Activated T-cell treated with anti-CD3 and anti-CD28 coated beads for 4 hours (primary cell): ENCODE measurements at regions not wholly inside any gene's neighbourhood (a gene's known extent, or its start where the extent isn't known, plus 50 kb on each side); places are given as distances from the start of the nearest gene placed in this dataset.

Experiments used
- DNase-seq: peaks from one replicate; pipeline ENCODE4 v3.0.0-alpha.2; 2020

DNA sequence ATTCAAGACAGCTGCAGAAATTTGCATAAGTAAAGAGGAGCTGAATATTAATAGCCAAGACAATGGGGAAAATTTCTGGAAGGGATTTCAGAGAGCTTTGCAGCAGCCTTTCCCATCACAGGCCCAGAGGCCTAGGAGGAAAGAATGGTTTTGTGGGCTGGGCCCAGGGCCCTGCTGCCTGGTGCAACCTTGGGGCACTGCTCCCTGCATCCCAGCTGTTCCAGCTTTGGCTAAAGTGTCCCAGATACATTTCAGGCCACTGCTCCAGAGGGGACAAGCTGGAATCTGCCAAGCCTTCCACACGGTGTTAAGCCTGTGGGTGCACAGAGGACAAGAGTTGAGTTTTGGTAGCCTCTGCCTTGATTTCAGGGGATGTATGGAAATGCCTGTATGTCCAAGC lies 185.6 kb upstream of the SFRP2 start:
- DNase-seq = no peak

DNA sequence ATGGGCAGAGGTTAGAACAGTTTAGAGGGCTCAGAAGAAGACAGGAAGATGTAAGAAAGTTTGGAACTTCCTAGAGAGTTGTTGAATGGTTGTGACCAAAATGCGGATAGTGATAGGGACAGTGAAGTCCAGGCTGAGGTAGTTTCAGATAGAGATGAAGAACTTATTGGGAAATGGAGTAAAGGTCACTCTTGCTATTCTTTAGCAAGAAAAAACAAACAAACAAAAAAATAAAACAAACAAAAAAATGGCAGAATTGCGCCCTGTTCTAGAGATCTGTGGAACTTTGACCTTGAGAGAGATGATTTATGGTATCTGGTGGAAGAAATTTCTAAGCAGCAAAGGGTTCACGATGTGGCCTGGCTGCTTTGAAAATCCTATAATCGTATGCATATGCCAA lies 185.1 kb upstream of the SFRP2 start:
- no peak for DNase-seq

GRCh38 chr4:153971899-153972298 lies 183.0 kb upstream of the SFRP2 start:
- no peak for DNase-seq

GRCh38 chr4:153970169-153970568 lies 181.3 kb upstream of the SFRP2 start:
- DNase-seq = no peak

DNA sequence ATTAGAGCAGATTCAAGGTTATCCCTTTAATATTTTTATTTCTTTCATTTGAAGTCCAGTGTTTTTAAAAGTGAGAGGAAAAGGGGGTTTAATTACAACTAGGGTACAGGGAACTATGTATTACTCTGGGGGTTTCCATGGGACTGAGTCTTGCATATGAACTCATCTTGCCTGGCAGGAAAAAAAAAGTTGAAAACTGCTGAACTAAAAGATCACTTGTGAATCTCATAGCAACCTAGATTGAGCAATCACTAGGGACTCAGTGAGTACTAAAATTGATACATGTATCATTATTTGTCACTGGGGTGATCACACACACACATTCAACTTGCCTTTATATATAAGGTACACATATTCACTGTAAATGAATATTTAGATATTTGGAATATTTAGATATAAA lies 180.7 kb upstream of the SFRP2 start:
- no peak for DNase-seq

- no peak for DNase-seq
Measured at GRCh38 chr4:153966641-153967040, 177.8 kb upstream of the SFRP2 start.

GRCh38 chr4:153963216-153963615 lies 174.3 kb upstream of the SFRP2 start:
- DNase-seq = no peak

DNA sequence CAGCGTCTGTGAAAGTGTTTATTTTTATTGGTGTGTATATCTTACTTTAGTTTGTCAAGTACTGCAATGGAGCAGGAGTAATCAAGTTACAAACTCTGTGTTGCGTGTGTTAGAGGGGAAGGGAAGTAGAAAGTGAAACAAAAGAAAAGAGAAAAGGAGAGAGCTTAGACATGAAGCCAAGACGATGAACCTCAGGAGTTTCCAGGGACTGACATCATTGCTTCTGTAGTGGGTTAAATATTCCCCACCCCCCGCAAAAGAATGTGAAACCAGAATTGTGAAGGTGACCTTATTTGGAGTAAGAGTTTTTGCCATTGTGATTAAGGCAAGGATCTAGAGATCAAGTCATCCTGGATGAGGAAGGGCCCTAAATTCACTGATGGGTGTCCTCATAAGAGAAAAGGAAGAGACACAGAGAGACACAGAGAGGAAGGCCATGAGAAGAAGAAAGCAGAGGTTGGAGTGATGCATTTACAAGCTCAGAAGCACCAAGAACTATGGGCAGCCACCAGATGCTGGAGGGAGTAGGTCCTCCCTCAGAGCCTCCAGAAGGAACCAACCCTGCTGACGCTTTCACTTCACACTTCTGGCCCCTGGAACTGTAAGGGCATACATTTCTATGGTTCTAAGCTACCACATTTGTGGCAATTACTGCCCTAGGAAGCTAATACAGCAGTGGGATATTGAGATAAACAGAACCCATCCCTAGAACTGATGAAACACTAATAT lies 173.6 kb upstream of the SFRP2 start:
- DNase-seq = no peak

DNA sequence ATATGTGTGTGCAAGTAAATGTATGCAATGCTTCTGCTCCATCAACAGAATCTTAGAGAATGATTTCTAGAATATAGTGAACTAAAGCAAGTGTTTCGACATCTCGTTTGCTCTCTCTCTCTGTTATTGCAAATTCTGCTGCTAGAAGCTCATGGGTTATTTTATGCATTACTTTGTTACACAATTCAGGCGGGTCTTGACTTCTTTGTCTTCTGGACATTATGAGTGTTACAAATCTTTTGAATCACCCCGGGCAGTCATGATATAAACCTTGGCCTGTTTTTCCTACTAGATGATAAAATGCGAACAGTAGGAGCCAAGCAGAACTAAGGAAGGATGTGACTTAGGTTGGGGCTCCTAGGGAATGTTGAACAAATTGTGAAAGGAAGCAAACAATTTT lies 166.4 kb upstream of the SFRP2 start:
- no peak for DNase-seq

- DNase-seq = no peak
Measured at GRCh38 chr4:153954654-153955053, 165.8 kb upstream of the SFRP2 start.

DNA sequence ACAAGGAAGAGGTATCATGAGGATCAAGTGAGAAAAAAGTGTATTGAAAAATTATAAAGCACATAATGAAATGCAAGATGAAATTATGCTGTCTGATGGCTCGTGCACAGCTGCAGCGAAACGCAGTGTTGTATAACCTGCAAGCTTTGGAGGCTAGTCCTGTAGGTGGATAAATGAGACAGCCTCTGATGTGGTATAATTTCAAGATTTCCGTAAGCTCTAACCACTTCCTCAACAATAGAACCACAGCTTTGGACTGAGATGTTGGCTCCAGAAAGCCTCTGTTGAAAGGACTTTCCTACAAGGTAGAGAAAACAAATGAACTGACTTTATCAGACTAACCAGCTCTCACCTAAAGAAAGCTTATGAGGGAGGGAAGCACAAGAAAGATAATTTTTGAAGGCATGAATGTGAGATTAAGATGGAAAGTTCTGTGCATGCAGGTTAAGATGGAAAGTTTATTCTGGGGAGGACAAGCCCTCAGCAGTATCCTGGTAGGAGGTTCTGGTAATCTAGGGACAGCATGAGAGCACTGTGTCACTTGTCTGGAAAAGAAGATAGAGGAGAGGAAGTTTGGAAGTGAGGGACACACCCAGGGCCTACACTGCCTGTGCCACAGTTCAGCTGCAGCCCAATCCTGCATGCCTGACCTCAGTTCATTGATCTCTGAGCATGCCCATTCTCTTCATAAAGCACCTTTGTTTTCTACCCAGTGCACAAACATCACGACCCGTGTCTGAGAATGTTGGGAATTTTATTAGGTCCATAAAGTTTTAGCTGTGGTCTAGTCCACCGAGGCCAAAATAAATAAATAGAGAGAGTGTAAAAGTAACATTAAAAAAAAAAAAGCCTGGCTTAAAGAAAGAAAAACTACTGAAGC lies 161.5 kb upstream of the SFRP2 start:
- no peak for DNase-seq

GRCh38 chr4:153948041-153948440 lies 159.2 kb upstream of the SFRP2 start:
- DNase-seq = no peak

- DNase-seq = no peak
Measured at GRCh38 chr4:153947124-153947523, 158.2 kb upstream of the SFRP2 start.

DNA sequence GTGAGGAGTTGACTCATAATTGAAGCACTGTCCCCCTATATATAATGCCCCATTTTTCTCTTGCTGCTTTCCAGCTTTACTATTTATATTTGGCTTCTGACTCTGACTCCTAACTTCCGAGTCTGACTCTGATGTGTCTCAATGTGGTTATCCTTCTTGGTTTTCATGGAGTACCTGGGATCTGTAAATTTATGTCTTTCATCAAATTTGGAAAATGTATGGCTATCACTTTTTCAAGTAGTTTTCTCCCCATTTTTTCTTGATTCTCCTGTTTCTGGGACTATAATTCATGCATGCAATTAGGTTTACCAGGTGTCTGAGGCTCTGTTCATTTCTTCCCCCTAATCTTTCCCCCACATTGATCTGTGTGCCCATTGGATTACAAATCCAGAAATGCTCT lies 156.8 kb upstream of the SFRP2 start:
- no peak for DNase-seq

GRCh38 chr4:153943738-153944415 lies 155.0 kb upstream of the SFRP2 start:
- no peak for DNase-seq

DNA sequence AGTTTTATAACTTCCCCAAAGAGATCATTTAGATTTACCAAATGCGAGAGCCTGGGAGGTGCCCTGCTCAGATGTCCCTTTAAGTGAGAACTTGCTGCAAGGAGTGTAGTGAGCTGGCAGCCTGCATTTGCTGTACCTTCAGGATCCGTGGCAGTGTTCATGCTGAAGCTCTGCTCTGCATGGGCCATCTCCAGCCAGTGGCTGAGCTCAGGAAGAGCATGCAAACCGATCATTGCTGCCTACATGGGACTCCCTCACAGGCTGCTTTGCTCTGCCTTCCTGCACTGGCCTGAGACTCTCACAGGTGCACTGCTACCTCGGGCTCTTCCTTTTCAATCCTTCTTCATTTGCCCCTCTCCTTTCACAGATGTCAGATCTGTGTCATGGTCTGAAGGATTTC lies 152.0 kb upstream of the SFRP2 start:
- no peak for DNase-seq

DNA sequence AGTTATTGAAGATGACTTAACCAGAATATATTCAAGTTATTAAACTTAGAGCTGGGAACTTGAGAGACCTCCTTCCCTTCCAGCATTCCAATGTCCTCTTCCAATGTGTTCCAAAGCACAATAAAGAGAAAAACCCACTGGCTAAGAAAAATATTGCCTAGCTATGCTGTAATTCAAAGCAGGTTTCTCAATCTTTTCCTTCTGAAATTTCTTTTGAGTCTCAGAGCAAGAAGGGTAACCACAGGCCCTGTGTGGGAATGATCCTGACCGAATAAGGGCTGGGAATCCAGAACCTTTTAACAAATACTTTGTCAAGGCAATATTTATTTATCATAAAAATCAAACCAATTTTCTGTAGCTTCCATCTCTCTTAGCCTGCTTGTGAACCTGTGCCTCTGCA lies 150.7 kb upstream of the SFRP2 start:
- DNase-seq = no peak

GRCh38 chr4:153938994-153939393 lies 150.1 kb upstream of the SFRP2 start:
- no peak for DNase-seq

- no peak for DNase-seq
Measured at GRCh38 chr4:153937289-153937688, 148.4 kb upstream of the SFRP2 start.

GRCh38 chr4:153936121-153936520 lies 147.2 kb upstream of the SFRP2 start:
- no peak for DNase-seq

DNA sequence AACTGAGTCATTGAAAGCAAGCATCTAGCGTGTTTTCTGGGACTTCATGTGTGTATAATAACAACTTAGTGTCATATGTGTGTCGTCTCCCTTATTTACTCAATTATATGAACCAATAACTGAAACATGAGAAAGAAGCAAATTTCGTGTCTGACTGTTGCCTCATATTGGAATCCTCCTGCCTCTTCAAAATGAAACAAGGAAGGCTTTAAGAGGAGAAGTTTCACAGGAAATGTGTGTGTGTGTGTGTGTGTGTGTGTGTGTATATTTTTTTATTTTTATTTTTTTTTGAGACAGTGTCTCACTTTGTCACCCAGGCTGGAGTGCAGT lies 145.8 kb upstream of the SFRP2 start:
- no peak for DNase-seq

GRCh38 chr4:153933915-153934687 lies 145.2 kb upstream of the SFRP2 start:
- DNase-seq = no peak

DNA sequence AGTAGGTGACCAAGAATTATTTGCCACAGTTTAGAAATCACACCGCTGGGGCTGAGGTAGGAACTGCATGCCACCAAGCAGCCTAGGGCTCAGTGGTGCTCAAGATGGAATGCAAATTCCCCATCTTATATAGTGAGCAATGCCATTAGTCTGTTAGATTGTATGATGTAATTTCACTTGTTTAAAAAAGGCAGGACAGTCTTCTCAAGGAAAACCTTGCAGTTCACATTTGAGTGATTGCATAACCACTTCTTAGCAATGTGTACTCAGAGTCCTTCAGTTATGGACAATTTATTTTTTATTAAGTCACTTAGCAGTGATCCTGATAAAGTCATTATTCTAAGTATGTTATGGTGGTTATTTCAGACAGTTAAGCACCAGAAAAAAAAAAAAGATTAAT lies 142.9 kb upstream of the SFRP2 start:
- DNase-seq = no peak
